SU-DHL-6 (cell line): ENCODE measurements at regions not wholly inside any gene's neighbourhood (a gene's known extent, or its start where the extent isn't known, plus 50 kb on each side); places are given as distances from the start of the nearest gene placed in this dataset.

Experiments used
- H2AFZ ChIP-seq: fragments of 200-600 bp; sonication (generic); 2 replicates; pipeline ENCODE4 v1.6.1; 2014; ENCODE audit warnings: low read depth, mild to moderate bottlenecking, moderate library complexity, mixed read lengths, antibody characterized with exemption, low read length; ENCODE audit not compliant: severe bottlenecking
- H3F3A ChIP-seq: fragments of 200-600 bp; shearing (Covaris generic); 2 replicates; pipeline ENCODE4 v1.6.0; 2016; ENCODE audit warnings: antibody characterized with exemption, mild to moderate bottlenecking; ENCODE audit not compliant: insufficient read depth
- H3K27ac ChIP-seq: fragments of 200-600 bp; sonication (generic); 2 replicates; pipeline ENCODE4 v1.5.1; 2016; ENCODE audit warnings: low read depth, mild to moderate bottlenecking, low read length, moderate library complexity, mixed read lengths
- H3K27me3 ChIP-seq: fragments of 200-600 bp; sonication (generic), shearing (Covaris generic); 2 replicates; pipeline ENCODE4 v1.6.0; 2014; ENCODE audit warnings: mild to moderate bottlenecking, low read length
- H3K36me3 ChIP-seq: fragments of 200-600 bp; sonication (generic); 2 replicates; pipeline ENCODE4 v1.6.1; 2014; ENCODE audit warnings: mild to moderate bottlenecking, low read length, mixed read lengths
- H3K4me2 ChIP-seq: fragments of 300-600, 200-600 bp; shearing (Covaris generic), sonication (generic); 2 replicates; pipeline ENCODE4 v1.6.0; 2014; ENCODE audit warnings: low read length, low read depth, mild to moderate bottlenecking; ENCODE audit not compliant: poor library complexity, severe bottlenecking
- H3K4me3 ChIP-seq: fragments of 200-600 bp; sonication (generic); 2 replicates; pipeline ENCODE4 v1.5.1; 2014; ENCODE audit warnings: antibody characterized with exemption, low read length, mild to moderate bottlenecking, mixed read lengths; ENCODE audit not compliant: insufficient read depth, poor library complexity, severe bottlenecking
- H3K79me2 ChIP-seq: fragments of 200-600 bp; sonication (generic); 2 replicates; pipeline ENCODE4 v1.6.1; 2014; ENCODE audit warnings: mild to moderate bottlenecking, low read length, moderate library complexity; ENCODE audit not compliant: insufficient read depth
- H3K9ac ChIP-seq: fragments of 200-600 bp; sonication (generic); 2 replicates; pipeline ENCODE4 v1.7.0; 2014; ENCODE audit warnings: mild to moderate bottlenecking, low read length
- H3K9me2 ChIP-seq: fragments of 200-600 bp; sonication (generic); replicated peaks from 2 replicates; pipeline ENCODE4 v1.6.1; 2014; ENCODE audit warnings: low read length; ENCODE audit not compliant: insufficient read depth
- H3K9me3 ChIP-seq: fragments of 200-600 bp; sonication (generic); 2 replicates; pipeline ENCODE4 v1.6.1; 2014; ENCODE audit warnings: low read length, mixed read lengths; ENCODE audit not compliant: insufficient read depth
- H4K20me1 ChIP-seq: fragments of 200-600 bp; sonication (generic); 2 replicates; pipeline ENCODE4 v1.6.1; 2014; ENCODE audit warnings: low read depth, mild to moderate bottlenecking, antibody characterized with exemption, low read length, moderate library complexity, mixed read lengths
- EZH2phosphoT487 ChIP-seq: fragments of 200-600 bp; sonication (generic), shearing (Covaris generic); conservative IDR thresholded peaks from 2 replicates; pipeline ENCODE4 v1.6.1; 2018; ENCODE audit warnings: mild to moderate bottlenecking, antibody characterized with exemption, low read length, moderate library complexity, mixed read lengths
- TF ChIP-seq, protein P1 (sequence below): fragments of 200-600 bp; sonication (generic); IDR thresholded peaks from one replicate; pipeline ENCODE4 v1.5.1; 2017; ENCODE audit warnings: antibody characterized with exemption, mild to moderate bottlenecking, low read length, moderate library complexity; ENCODE audit not compliant: insufficient read depth, poor library complexity, severe bottlenecking

DNA sequence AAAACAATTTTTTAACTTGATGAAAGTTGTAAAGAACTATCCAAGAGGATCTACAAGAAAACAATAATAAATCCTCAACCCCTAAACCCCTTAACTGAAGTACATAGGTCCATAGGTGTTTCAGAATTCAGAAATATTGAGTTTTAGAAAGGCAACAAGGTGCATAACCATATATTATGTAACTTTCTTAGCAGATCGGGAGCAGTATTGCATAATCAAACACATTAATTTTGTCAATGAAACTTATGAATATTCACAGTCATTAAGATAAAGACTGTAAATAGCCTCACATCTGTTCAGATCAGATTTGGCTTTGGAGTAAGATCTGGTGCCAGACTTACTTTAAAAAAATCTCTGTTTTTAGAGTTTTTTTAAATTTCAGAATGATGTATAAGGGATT lies 647.1 kb upstream of the FLRT2 start:
- Histone ChIP-seq H3K27ac (no peak overlapping the region), H3K27me3 (no peaks in the 10 kb centered on the region), H3F3A (no peaks in the 10 kb centered on the region), H3K36me3 (no peaks in the 10 kb centered on the region), H2AFZ (no peak overlapping the region), H3K9ac (no peak overlapping the region), H3K9me2 (no peaks in the 10 kb centered on the region), H3K9me3 (no peaks in the 10 kb centered on the region), H4K20me1 (no peaks in the 10 kb centered on the region), H3K79me2 (no peaks in the 10 kb centered on the region), H3K4me2 (no peak overlapping the region), H3K4me3 (no peak overlapping the region)
- TF ChIP-seq EZH2phosphoT487 = no peak
- TF ChIP-seq, protein P1, sequence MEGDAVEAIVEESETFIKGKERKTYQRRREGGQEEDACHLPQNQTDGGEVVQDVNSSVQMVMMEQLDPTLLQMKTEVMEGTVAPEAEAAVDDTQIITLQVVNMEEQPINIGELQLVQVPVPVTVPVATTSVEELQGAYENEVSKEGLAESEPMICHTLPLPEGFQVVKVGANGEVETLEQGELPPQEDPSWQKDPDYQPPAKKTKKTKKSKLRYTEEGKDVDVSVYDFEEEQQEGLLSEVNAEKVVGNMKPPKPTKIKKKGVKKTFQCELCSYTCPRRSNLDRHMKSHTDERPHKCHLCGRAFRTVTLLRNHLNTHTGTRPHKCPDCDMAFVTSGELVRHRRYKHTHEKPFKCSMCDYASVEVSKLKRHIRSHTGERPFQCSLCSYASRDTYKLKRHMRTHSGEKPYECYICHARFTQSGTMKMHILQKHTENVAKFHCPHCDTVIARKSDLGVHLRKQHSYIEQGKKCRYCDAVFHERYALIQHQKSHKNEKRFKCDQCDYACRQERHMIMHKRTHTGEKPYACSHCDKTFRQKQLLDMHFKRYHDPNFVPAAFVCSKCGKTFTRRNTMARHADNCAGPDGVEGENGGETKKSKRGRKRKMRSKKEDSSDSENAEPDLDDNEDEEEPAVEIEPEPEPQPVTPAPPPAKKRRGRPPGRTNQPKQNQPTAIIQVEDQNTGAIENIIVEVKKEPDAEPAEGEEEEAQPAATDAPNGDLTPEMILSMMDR = no peak

DNA sequence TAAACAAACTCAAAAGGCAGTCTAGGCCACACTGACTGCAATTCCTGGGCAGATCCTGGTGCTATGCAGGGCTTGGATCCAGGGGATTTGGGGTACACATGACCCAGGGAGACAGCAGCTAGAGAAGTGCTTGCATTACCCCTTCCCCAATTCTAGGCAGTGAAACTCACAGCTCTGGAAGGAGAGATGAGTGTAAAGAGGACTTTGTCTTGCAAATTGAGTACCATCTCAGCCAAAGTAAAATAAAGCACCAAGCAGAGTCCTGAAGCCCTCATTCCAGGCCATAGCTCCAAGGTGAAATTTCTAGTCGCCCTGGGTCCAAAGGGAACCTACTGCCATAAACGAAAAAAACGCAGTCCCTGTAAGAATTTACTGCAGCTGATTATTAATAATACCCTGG lies 644.9 kb upstream of the FLRT2 start:
- no peaks in the 10 kb centered on the region for H3K79me2 ChIP-seq
- H3K4me2 ChIP-seq = no peak overlapping the region
- H3K9me2 ChIP-seq = no peaks in the 10 kb centered on the region
- H3K4me3 ChIP-seq = no peak overlapping the region
- H4K20me1 ChIP-seq = no peaks in the 10 kb centered on the region
- no peaks in the 10 kb centered on the region for H3K27me3 ChIP-seq
- no peaks in the 10 kb centered on the region for H3K9me3 ChIP-seq
- H3K36me3 ChIP-seq = no peaks in the 10 kb centered on the region
- H2AFZ ChIP-seq = no peak overlapping the region
- H3K9ac ChIP-seq = no peak overlapping the region
- no peaks in the 10 kb centered on the region for H3F3A ChIP-seq
- no peak overlapping the region for H3K27ac ChIP-seq
- TF ChIP-seq, protein P1 = no peak
- TF ChIP-seq EZH2phosphoT487 = no peak

DNA sequence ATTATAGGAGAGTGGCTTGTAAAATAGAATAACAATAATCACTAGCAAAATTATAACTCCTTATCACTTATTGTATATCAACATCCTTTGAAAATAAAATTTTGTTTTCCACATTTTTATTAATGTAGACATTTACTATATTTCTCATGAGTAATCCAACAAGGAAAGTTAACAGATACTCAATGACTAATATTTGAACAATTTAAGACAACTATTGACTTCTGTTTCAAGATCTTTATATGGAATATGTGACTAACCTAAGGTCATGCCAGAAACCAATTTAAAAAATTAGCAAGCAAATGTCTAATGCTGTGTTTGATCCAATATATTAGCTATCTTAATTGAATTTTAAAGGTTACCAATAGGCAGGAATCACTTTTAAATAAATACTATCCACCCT lies 638.5 kb upstream of the FLRT2 start:
- Histone ChIP-seq H3K9ac (no peak overlapping the region), H4K20me1 (no peaks in the 10 kb centered on the region), H3K27me3 (no peaks in the 10 kb centered on the region), H2AFZ (no peak overlapping the region), H3F3A (no peaks in the 10 kb centered on the region), H3K9me2 (no peaks in the 10 kb centered on the region), H3K4me3 (no peak overlapping the region), H3K4me2 (no peak overlapping the region), H3K27ac (no peak overlapping the region), H3K79me2 (no peaks in the 10 kb centered on the region), H3K9me3 (no peaks in the 10 kb centered on the region), H3K36me3 (no peaks in the 10 kb centered on the region)
- TF ChIP-seq, protein P1 = no peak
- no peak for TF ChIP-seq EZH2phosphoT487

DNA sequence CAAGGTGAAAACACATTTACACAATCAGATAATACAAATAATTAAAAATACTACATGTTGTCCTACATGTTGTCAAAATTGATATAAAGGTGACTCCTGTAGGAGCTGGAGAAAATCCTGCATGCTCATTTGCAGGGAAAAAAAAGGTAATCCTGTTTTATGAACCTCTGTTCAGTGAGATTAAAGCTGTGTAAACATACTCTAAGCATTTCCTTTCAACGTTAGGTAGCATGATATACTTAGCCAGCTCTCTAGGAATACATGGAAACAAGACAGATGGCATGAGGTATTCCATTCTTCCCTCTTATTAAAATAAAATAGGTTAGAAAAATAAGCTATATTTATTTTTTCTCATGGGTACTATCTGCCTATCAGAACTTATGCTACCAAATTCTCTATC lies 635.7 kb upstream of the FLRT2 start:
- Histone ChIP-seq H3K4me3 (no peak overlapping the region), H3K9me2 (no peaks in the 10 kb centered on the region), H3K9ac (no peak overlapping the region), H3K9me3 (no peaks in the 10 kb centered on the region), H4K20me1 (no peaks in the 10 kb centered on the region), H3K4me2 (no peak overlapping the region), H3F3A (no peaks in the 10 kb centered on the region), H3K27ac (no peak overlapping the region), H2AFZ (no peak overlapping the region), H3K36me3 (no peaks in the 10 kb centered on the region), H3K27me3 (no peaks in the 10 kb centered on the region), H3K79me2 (no peaks in the 10 kb centered on the region)
- TF ChIP-seq, protein P1 = no peak
- no peak for TF ChIP-seq EZH2phosphoT487
